ENCODE measurements at regions not wholly inside any gene's neighbourhood (a gene's known extent, or its start where the extent isn't known, plus 50 kb on each side); places are given as distances from the start of the nearest gene placed in this dataset.

DNA sequence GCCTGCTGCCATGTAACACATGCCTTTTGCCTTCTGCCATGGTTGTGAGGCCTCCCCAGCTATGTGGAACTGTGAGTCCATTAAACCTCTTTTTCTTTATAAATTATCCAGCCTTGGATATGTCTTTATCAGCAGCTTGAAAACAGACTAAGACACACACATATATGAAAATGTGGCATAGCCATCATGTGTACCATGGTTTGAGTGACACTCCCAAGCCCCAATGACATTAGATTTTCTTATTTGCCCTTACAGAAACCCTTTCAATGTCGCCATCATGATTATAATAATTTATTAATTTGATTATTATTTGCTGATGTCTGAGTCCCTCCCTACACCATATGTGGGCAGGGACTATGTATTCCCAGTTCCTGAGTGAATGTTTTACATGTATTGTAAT is 63.5 kb upstream of the FGGY start:
- intact Hi-C loops (cut with DNase I), result no loop called here
- no peaks in the 10 kb centered on the region for H3K36me3 ChIP-seq
- no peaks in the 10 kb centered on the region for H3K9me3 ChIP-seq
- ATAC-seq (no peak), DNase-seq (no peak)
- TF ChIP-seq, protein P1, sequence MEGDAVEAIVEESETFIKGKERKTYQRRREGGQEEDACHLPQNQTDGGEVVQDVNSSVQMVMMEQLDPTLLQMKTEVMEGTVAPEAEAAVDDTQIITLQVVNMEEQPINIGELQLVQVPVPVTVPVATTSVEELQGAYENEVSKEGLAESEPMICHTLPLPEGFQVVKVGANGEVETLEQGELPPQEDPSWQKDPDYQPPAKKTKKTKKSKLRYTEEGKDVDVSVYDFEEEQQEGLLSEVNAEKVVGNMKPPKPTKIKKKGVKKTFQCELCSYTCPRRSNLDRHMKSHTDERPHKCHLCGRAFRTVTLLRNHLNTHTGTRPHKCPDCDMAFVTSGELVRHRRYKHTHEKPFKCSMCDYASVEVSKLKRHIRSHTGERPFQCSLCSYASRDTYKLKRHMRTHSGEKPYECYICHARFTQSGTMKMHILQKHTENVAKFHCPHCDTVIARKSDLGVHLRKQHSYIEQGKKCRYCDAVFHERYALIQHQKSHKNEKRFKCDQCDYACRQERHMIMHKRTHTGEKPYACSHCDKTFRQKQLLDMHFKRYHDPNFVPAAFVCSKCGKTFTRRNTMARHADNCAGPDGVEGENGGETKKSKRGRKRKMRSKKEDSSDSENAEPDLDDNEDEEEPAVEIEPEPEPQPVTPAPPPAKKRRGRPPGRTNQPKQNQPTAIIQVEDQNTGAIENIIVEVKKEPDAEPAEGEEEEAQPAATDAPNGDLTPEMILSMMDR (IDR thresholded peaks at IDR 0.05), result no peak
- no peak overlapping the region for H3K4me3 ChIP-seq
- no peak overlapping the region for H3K27ac ChIP-seq
- H3K4me1 ChIP-seq, result no peaks in the 10 kb centered on the region
- H3K27me3 ChIP-seq, result no peaks in the 10 kb centered on the region

DNA sequence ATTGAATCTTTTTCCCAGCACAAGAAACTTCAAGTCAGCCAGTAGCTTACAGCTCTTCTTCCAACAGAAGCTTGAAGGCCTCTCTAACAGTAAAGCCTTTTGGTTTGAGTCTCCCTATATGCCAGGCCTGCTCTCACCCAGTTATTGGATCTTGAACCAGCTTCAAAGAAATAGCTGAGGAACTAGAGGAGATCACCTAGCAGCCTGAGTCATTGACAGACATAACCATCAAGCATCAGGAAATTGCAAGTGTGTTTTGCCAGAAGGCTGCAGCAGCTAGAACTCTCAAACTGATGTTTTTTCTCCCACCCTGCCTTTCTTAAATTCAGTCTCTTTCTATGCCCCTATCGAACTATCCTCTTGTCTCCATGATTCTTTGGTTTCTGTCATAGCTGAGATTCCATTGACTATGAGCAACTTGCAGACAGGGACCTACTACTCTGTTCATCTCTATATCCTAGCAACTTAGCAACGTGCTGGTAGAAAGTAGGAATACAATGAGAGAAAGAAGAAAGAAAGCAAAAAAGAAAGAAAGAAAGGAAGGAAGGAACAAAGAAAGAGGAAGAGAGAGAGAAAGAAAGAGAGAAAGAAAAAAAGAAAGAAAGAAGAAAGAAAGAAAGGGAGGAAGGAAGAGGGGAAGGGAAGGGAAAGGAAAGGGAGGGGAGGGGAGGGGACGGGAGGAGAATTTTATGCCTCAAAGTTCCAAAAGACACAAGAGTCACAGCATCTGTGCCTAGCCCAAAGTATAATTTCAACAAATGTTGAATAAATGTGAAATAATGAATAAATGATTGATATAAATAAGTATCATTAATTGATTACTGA is 60.0 kb upstream of the FGGY start:
- DNase-seq (no peak), ATAC-seq (no peak)
- intact Hi-C loops (cut with DNase I), result no loop called here

DNA sequence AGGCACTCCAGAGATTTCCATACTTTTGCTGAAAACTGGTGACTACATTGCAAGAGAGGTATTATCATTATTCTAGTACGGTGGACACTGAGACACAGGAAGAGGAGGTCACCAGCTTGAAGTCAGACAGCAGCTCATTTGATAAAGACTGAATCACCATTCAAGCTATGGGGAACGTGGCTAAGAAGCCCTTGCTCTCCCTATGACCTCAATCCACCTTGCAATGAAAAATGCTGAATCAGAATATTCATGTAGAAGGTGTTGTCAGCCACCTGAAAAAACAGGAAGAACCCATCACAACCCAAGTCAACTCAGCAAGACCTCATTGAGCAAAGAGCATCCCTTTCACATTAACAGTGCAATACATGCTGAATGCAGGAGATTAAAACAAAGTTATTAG is 59.0 kb upstream of the FGGY start:
- H3K27ac ChIP-seq, result no peak overlapping the region
- TF ChIP-seq, protein P1 (IDR thresholded peaks at IDR 0.05), result no peak
- DNase-seq (no peak), ATAC-seq (no peak)
- no peaks in the 10 kb centered on the region for H3K36me3 ChIP-seq
- peaks cover 5% of the 10 kb centered on the region for H3K4me1 ChIP-seq
- intact Hi-C loops (cut with DNase I), result no loop called here
- H3K27me3 ChIP-seq, result no peaks in the 10 kb centered on the region
- H3K4me3 ChIP-seq, result no peak overlapping the region
- no peaks in the 10 kb centered on the region for H3K9me3 ChIP-seq

More for the DNA sequence above, 60.0 kb upstream of the FGGY start:
- no peaks in the 10 kb centered on the region for H3K36me3 ChIP-seq
- TF ChIP-seq, protein P1 (IDR thresholded peaks at IDR 0.05), result no peak
- no peaks in the 10 kb centered on the region for H3K4me1 ChIP-seq
- H3K27me3 ChIP-seq, result no peaks in the 10 kb centered on the region
- no peaks in the 10 kb centered on the region for H3K9me3 ChIP-seq
- no peak overlapping the region for H3K4me3 ChIP-seq
- H3K27ac ChIP-seq, result no peak overlapping the region

DNA sequence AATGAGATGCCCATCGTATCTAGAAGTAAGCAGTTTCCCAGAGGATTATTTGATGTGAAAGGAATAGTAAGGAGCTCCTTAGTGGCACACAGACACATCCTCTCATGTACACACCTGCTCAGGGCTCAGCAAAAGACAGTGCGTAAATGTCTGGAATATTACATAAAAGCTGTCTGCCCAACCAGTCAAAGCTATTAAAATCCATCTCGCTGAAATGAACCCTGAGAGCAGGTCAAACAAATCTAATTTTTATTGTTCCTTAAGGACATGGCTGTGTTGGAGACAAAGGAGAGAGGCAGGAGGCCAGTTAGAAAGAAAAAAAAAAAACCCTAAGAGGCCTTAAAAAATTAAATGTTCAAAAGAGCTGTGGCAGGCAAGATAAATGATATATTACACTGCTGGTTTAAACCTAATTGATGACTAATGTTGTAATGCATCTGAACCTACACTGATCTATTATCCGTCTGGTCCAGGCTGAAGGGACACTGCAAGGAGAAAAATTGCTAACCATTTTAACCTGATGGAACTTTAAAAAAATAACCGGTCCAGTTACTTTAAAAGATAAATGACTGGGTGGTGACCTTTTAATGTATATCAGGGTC is 58.5 kb upstream of the FGGY start:
- H3K27ac ChIP-seq, result no peak overlapping the region
- no peak overlapping the region for H3K4me3 ChIP-seq
- DNase-seq (no peak), ATAC-seq (no peak)
- no peaks in the 10 kb centered on the region for H3K36me3 ChIP-seq
- peaks cover 6% of the 10 kb centered on the region for H3K4me1 ChIP-seq
- H3K9me3 ChIP-seq, result no peaks in the 10 kb centered on the region
- intact Hi-C loops (cut with DNase I), result no loop called here
- no peaks in the 10 kb centered on the region for H3K27me3 ChIP-seq
- TF ChIP-seq, protein P1 (IDR thresholded peaks at IDR 0.05), result no peak

DNA sequence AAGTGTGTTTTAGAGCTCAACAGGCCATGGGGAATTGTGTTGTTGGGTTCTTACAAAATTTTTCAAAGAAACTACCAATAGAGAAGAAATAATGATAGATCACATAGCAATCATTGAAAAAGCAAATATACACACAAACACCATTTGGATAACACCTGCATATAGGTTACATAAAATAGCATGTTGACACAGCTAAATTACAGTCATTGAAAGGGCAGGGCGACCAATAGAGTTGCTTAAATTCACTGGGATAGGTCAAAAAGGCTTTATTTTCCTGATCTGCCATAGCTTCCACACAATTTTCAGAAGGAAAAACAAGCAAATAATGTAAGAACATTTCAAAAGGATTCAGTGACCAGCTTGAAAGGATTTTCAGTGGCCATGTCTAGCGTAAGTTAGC is 57.9 kb upstream of the FGGY start:
- Histone ChIP-seq H3K27me3 (no peaks in the 10 kb centered on the region), H3K9me3 (no peaks in the 10 kb centered on the region), H3K36me3 (no peaks in the 10 kb centered on the region), H3K4me1 (peaks cover 6% of the 10 kb centered on the region), H3K4me3 (no peak overlapping the region), H3K27ac (no peak overlapping the region)
- TF ChIP-seq, protein P1 (IDR thresholded peaks at IDR 0.05), result no peak
- ATAC-seq, result no peak
- intact Hi-C loops (cut with DNase I), result no loop called here
- DNase-seq, result no peak
